ENCODE measurements at regions not wholly inside any gene's neighbourhood (a gene's known extent, or its start where the extent isn't known, plus 50 kb on each side); places are given as distances from the start of the nearest gene placed in this dataset.

DNA sequence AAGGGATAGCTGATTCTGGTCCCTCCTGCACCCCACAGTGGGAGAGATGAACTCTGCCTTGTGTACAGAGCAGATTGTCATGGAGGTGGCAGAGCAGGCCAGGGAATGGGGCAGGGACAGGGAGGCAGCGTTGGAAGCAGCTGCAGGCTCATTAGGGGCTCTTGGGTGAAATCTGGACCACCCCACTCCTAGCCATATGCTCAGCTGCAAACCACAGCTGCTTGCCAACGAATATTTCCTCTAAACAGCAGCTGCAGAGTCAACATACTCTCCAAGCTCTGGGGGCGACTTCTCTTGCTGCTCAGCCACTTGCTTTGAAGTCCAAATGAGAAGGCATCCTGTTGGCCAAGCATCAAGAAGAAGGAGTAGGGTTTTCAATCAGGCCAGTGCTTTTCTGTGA, 302.3 kb upstream of the AUTS2 start:
- TF ChIP-seq, protein P1, sequence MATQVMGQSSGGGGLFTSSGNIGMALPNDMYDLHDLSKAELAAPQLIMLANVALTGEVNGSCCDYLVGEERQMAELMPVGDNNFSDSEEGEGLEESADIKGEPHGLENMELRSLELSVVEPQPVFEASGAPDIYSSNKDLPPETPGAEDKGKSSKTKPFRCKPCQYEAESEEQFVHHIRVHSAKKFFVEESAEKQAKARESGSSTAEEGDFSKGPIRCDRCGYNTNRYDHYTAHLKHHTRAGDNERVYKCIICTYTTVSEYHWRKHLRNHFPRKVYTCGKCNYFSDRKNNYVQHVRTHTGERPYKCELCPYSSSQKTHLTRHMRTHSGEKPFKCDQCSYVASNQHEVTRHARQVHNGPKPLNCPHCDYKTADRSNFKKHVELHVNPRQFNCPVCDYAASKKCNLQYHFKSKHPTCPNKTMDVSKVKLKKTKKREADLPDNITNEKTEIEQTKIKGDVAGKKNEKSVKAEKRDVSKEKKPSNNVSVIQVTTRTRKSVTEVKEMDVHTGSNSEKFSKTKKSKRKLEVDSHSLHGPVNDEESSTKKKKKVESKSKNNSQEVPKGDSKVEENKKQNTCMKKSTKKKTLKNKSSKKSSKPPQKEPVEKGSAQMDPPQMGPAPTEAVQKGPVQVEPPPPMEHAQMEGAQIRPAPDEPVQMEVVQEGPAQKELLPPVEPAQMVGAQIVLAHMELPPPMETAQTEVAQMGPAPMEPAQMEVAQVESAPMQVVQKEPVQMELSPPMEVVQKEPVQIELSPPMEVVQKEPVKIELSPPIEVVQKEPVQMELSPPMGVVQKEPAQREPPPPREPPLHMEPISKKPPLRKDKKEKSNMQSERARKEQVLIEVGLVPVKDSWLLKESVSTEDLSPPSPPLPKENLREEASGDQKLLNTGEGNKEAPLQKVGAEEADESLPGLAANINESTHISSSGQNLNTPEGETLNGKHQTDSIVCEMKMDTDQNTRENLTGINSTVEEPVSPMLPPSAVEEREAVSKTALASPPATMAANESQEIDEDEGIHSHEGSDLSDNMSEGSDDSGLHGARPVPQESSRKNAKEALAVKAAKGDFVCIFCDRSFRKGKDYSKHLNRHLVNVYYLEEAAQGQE (IDR thresholded peaks at IDR 0.05; ENCODE audit: insufficient read depth in 1 of 2, low read depth in 2 of 2, low read length in 2 of 2): no peak
- TF ChIP-seq TAF1 (IDR thresholded peaks at IDR 0.05; ENCODE audit: borderline replicate concordance, insufficient read depth, low read length): no peak
- TF ChIP-seq POLR2AphosphoS5 (IDR thresholded peaks at IDR 0.05; ENCODE audit: low read depth, low read length): no peak
- TF ChIP-seq SIN3A (IDR thresholded peaks at IDR 0.05; ENCODE audit: borderline replicate concordance, insufficient read depth, low read length): no peak

Measured in PFSK-1 (cell line).